ENCODE measurements at regions not wholly inside any gene's neighbourhood (a gene's known extent, or its start where the extent isn't known, plus 50 kb on each side); places are given as distances from the start of the nearest gene placed in this dataset.

DNA sequence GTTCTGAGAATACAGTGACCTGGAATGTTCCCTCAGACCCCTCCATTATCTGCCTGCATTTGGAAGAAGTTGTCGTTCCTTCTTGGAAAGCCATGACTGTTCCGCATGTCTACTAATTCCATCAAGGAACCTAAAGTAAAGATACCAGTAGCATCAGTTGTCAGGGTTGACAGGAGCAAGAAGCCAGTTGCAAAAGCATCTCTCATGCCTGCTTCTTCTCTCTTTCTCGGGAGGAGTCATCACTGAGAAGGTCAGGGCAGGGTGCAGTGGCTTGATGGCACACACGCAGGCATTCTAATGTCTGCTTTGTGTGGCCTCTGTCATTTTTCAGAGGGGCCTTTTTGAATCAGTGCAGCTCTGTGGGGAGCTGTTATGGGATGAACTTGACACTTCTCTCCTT lies 276.6 kb upstream of the TPM1 start:
- Histone ChIP-seq H3K27ac (replicated peaks) (no peak overlapping the region), H3K27me3 (ENCODE audit: insufficient read depth, poor library complexity, severe bottlenecking) (no peaks in the 10 kb centered on the region), H3K4me3 (replicated peaks; ENCODE audit: insufficient read depth, low read length) (no peak overlapping the region)
- no peak for DNase-seq (ENCODE audit: low read depth in 1 of 2, low spot score in 1 of 2)
- TF ChIP-seq, protein P1, sequence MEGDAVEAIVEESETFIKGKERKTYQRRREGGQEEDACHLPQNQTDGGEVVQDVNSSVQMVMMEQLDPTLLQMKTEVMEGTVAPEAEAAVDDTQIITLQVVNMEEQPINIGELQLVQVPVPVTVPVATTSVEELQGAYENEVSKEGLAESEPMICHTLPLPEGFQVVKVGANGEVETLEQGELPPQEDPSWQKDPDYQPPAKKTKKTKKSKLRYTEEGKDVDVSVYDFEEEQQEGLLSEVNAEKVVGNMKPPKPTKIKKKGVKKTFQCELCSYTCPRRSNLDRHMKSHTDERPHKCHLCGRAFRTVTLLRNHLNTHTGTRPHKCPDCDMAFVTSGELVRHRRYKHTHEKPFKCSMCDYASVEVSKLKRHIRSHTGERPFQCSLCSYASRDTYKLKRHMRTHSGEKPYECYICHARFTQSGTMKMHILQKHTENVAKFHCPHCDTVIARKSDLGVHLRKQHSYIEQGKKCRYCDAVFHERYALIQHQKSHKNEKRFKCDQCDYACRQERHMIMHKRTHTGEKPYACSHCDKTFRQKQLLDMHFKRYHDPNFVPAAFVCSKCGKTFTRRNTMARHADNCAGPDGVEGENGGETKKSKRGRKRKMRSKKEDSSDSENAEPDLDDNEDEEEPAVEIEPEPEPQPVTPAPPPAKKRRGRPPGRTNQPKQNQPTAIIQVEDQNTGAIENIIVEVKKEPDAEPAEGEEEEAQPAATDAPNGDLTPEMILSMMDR (IDR thresholded peaks at IDR 0.05; ENCODE audit: insufficient read depth, low read length): no peak
- no peak for TF ChIP-seq POLR2AphosphoS5 (IDR thresholded peaks at IDR 0.05; ENCODE audit: low read depth)
- TF ChIP-seq, protein P2, sequence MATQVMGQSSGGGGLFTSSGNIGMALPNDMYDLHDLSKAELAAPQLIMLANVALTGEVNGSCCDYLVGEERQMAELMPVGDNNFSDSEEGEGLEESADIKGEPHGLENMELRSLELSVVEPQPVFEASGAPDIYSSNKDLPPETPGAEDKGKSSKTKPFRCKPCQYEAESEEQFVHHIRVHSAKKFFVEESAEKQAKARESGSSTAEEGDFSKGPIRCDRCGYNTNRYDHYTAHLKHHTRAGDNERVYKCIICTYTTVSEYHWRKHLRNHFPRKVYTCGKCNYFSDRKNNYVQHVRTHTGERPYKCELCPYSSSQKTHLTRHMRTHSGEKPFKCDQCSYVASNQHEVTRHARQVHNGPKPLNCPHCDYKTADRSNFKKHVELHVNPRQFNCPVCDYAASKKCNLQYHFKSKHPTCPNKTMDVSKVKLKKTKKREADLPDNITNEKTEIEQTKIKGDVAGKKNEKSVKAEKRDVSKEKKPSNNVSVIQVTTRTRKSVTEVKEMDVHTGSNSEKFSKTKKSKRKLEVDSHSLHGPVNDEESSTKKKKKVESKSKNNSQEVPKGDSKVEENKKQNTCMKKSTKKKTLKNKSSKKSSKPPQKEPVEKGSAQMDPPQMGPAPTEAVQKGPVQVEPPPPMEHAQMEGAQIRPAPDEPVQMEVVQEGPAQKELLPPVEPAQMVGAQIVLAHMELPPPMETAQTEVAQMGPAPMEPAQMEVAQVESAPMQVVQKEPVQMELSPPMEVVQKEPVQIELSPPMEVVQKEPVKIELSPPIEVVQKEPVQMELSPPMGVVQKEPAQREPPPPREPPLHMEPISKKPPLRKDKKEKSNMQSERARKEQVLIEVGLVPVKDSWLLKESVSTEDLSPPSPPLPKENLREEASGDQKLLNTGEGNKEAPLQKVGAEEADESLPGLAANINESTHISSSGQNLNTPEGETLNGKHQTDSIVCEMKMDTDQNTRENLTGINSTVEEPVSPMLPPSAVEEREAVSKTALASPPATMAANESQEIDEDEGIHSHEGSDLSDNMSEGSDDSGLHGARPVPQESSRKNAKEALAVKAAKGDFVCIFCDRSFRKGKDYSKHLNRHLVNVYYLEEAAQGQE (IDR thresholded peaks at IDR 0.05; ENCODE audit: insufficient replicate concordance, low read depth): no peak
- no peak for TF ChIP-seq SPI1 (IDR thresholded peaks at IDR 0.05; ENCODE audit: borderline replicate concordance, low read depth)
- TF ChIP-seq GABPA (IDR thresholded peaks at IDR 0.05; ENCODE audit: low read depth): no peak

DNA sequence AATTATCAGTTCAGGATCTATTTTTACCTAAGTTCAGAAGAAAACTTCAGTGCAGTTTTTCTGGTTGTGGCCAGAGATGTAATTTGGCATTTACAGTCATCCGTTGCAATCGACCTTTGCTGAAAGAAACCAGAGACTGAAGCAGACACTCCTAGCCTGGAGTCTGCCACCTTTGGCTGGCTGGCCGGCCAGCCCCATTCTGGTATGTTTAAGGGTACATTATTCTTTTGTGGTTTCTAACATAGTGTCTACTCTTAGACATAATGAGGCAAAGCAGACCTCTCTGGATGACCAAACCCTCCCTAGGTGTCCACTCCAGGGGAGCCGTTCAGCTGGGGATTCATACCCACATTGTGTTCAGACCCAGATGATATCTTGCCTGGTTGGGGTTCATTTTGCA lies 275.9 kb upstream of the TPM1 start:
- no peak overlapping the region for H3K4me3 ChIP-seq (replicated peaks; ENCODE audit: insufficient read depth, low read length)
- TF ChIP-seq POLR2AphosphoS5 (IDR thresholded peaks at IDR 0.05; ENCODE audit: low read depth): no peak
- TF ChIP-seq, protein P1 (IDR thresholded peaks at IDR 0.05; ENCODE audit: insufficient read depth, low read length): no peak
- TF ChIP-seq, protein P2 (IDR thresholded peaks at IDR 0.05; ENCODE audit: insufficient replicate concordance, low read depth): no peak
- no peak overlapping the region for H3K27ac ChIP-seq (replicated peaks)
- no peak for DNase-seq (ENCODE audit: low read depth in 1 of 2, low spot score in 1 of 2)
- no peaks in the 10 kb centered on the region for H3K27me3 ChIP-seq (ENCODE audit: insufficient read depth, poor library complexity, severe bottlenecking)

DNA sequence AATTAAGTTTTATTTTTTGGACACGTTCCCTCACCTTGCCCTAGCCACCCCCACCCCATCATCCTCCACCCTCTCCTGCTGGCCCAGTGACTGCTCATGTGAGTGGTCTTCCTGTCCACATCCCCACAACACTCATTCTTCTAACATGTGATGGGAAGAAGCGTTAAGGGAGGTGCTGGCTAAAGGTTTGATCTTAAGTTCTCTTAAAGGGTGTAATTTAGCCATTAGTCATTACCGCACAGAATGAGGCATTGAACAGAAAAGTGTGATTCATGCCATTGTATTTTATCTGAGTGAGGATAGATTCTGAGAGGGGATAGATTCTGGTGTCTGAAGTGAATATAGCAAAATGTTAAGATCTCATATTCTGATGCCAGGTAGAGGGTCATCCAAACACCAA lies 272.9 kb upstream of the TPM1 start:
- no peak overlapping the region for H3K4me3 ChIP-seq (replicated peaks; ENCODE audit: insufficient read depth, low read length)
- H3K27ac ChIP-seq (replicated peaks): no peak overlapping the region
- no peaks in the 10 kb centered on the region for H3K27me3 ChIP-seq (ENCODE audit: insufficient read depth, poor library complexity, severe bottlenecking)
- TF ChIP-seq, protein P1 (IDR thresholded peaks at IDR 0.05; ENCODE audit: insufficient read depth, low read length): no peak
- no peak for TF ChIP-seq SPI1 (IDR thresholded peaks at IDR 0.05; ENCODE audit: borderline replicate concordance, low read depth)
- TF ChIP-seq, protein P2 (IDR thresholded peaks at IDR 0.05; ENCODE audit: insufficient replicate concordance, low read depth): no peak
- TF ChIP-seq POLR2AphosphoS5 (IDR thresholded peaks at IDR 0.05; ENCODE audit: low read depth): no peak
- no peak for TF ChIP-seq GABPA (IDR thresholded peaks at IDR 0.05; ENCODE audit: low read depth)
- no peak for DNase-seq (ENCODE audit: low read depth in 1 of 2, low spot score in 1 of 2)
